GM18517 (cell line): ENCODE measurements at regions not wholly inside any gene's neighbourhood (a gene's known extent, or its start where the extent isn't known, plus 50 kb on each side); places are given as distances from the start of the nearest gene placed in this dataset.

Source experiments
- ATAC-seq: cut with Tn5 transposase; IDR thresholded peaks from one replicate; pipeline ENCODE4 v1.9.1; 2021; ENCODE audit warnings: mild to moderate bottlenecking, moderate library complexity; ENCODE audit not compliant: unreplicated experiment

GRCh38 chr9:13769006-13769405, 489.5 kb upstream of the MPDZ start:
- ATAC-seq, result no peak

- ATAC-seq, result no peak
Measured at GRCh38 chr9:13762209-13762608, 482.7 kb upstream of the MPDZ start.

DNA sequence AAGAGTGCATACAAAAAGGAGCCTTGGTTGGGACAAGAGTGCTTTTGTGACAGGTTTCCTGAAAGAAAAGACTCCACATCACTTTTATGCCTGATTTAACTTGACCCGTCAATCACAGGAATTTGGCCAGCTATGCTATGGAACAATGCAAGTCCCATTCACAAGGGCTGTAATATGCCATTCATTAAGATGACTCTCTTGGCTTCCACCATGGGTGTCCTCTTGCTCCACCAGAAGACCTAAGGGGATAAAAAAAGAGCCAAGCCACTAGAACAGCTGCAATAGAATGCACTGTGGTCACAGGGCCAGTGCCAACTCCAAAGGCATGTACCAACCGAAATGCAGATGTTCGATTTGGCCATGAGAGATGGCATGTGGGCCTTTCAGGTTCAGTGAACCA, 480.1 kb upstream of the MPDZ start:
- no peak for ATAC-seq

DNA sequence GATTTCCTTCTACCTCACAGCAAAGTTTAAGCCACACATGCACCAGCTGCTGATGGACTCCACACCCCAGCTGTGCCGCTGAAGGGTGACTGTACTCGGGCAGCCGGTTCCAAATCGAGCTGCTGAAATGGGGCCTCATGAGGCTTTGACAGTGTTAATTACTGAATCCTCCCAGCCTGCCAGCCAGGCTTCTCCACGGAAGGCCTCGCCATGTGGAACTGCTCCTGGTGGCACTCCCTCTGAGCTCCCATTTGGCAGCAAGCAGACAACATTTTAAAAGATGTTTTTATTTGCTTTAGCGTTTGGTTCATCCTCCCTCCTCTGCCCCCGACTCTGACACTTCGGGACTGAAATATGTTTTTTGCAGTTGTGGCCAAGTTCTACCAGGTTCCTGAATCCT, 479.4 kb upstream of the MPDZ start:
- ATAC-seq, result no peak

DNA sequence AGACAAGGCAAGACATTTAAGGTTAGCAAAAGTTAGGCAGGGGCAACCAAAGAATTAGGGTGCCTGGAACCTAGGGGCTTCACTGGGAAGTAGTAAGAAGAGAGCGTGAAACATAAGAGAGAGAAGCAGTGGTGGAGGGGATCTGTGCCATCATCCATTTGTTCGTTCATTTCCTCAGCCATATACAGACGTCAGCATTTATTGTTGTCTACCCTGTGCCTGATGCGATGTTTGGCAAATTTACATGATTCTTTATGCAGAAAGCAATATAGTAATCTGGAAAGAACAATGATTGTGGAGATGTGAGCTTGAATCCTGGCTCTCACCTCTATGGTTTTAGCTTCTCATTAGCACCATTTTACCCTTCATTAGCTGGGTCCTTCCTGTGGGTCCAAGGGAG, 477.5 kb upstream of the MPDZ start:
- no peak for ATAC-seq

DNA sequence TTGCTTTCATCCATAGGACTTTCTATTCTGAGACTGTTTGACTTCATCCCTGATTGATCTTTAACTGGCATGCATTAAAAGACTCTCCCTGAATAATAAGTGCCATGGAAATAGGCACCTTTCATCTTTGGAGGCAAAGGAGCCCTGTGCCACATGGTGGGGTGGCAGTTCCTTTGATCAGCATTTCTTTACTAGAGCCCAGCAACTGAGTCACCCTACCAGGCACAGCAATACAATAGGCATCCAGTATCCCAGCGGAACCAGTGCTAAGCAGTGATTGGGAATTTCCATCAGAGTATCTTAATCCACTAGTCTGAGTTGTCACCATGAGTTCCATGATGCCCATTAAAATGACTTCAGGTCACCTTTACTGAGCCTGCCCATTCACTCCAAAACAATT, 476.1 kb upstream of the MPDZ start:
- ATAC-seq, result no peak

- ATAC-seq, result no peak
Measured at GRCh38 chr9:13750639-13751038, 471.1 kb upstream of the MPDZ start.

DNA sequence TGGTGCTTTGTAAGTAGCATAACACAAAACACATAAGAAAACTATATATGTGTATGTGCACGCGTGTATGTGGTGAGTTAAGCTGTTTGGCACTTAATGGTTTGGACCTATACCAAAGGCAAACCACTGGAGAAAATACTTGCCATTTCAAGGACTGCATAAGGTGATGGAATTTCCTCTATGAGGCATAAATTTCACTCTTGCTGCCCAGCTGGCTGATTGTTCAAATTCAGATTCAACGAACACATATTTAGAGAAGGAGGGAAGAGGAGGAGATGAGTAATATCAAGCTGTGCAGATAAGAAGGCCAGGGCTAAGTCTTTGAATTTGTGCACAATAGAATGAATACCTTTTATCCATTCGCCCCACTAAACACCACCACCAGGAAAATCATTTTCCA, 470.6 kb upstream of the MPDZ start:
- no peak for ATAC-seq

DNA sequence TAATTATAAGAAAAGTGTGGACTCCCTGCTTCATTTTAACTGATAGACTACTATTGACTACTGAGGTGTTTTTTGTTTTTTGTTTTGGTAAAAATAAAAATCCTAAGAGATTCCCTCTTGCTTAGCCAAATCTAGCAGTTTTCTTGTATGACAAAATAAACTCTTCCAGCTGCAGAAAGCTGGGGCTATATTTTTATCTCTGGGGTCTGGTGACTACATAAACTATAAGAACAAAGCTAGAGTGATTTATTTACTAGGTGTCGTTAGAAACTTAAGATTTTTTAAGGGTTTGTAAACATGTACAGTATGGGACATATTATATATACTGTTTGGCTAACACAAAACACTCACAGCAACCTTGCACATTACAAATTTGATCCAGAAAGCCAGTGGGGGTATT, 467.4 kb upstream of the MPDZ start:
- ATAC-seq, result no peak

DNA sequence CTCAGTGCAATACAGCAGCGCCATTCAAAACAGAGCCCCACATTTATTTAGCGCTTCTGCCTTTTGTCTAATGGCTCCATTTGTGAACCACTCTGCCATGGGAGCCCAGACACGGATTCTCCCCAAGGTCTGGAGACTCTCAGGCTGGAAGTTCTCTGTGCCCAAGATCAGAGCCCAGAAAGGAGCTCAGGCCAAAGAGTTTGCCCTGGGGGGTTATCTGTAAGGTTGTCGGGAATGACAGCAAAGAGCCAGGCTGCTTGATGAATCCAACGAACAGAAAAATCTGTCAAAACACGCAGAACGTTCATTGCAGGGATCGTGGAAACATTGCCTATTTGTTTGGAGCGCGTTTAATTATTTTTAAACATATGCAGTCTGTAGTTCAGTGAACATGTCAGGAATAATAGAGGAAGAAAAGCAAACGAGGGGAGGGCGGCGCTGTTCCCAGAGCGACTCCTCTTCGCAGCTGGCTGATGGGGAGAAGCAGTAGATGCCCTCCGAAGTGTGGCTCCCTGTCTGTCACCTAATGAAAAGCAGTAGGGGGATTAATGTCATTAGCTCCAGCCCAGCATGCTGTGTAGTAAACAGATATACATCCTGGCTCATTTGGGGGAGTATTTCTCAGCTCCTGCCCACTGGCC, 464.9 kb upstream of the MPDZ start:
- no peak for ATAC-seq

DNA sequence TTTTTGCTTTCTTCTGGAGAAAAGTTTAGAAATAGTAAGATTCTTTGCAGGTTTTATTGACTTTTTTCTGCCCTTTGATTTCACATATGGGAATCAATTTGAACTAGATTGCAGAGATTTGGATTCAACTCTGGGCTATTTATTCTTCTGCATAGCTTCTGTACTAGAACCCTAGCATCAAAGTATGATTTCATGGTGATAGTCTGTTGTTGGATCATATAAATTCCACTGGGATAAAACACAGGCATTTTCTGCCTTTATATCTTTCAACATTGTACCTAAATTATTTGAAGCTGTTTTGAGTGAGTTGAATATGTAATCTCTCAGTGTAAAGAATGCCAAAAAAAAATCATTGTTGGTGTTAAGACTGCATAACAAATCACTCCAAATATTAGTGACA, 458.4 kb upstream of the MPDZ start:
- ATAC-seq, result no peak

GRCh38 chr9:13735181-13735580, 455.7 kb upstream of the MPDZ start:
- ATAC-seq, result no peak

- ATAC-seq, result no peak
Measured at GRCh38 chr9:13734601-13735000, 455.1 kb upstream of the MPDZ start.

DNA sequence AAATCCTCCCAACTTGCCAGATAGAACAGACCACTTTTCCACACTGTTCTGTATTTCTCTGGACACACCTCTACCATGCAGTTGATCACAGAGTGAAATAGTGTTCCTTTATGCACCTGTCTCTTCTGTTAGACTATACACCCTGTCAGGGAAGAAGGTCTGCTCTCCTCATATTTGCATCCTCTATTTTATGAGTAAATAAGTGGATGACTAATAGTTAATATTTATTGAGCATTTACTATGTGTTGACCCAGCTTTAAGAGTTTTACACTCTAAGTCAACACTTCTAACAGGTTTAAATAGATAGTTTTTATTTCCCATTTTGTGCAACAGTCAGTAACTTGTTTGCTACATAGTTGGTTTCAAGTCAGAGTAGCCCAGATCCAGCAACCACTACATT, 452.8 kb upstream of the MPDZ start:
- ATAC-seq, result no peak

GRCh38 chr9:13731637-13732036, 452.1 kb upstream of the MPDZ start:
- no peak for ATAC-seq

DNA sequence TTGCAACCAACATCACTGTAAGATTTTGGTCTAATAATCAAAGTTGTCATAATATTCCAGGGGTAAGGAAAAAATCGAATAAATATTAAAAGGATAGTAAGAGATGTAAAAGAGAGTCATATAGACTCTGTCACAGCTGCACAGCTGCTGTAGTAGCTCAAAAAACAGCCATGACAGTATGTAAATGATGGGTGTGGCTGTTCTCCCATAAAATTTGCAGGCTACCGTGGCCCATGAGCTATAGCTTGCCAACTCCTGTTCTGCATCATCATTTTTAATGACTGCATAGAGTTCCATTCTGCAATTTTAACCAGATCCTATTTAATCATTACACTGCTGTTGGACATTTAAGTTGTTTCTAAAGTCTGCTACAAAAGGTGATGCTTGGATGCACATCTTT, 450.5 kb upstream of the MPDZ start:
- ATAC-seq, result no peak

DNA sequence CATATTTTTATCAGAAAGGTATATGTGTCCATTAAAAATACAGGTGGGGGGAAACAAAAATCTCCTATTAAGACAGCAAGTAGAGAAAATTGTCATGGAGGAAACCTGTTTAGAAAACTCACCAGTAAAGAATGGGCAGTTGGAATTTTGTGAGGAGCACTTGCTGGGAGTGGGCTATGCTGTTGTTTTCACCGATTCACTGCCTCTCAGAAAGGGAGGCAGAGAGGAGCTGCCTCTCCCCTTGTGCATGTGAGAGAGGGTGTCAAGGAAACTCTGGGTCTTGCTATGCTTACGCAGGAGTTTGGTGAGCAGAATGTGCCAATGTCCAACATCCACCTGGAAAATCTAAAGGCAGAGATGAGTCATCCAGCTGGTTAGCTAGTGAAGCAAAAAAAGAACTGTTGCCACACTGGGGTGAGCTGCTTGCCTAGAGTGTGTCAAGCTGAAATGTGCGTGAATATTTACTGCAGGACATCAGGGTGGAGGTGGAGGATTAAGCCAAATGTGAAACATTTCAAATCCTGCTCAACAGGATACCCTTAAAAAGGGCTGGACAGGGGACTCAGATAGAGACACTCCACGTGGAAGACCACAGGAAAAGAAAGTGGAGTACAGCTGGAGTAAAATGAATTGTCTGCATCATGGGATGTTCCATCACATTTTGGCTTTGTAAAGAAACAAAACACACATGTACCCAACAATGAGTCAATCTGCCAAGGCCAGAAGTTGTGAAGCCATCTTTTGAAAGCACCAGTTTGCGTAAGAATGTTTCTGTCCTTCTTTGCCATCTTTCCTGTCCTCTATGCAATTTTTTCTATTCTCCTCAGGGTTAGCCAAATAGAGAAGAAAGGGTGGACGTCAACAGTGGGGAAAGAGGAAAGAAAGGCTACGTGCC, 449.7 kb upstream of the MPDZ start:
- no peak for ATAC-seq

GRCh38 chr9:13728131-13728530, 448.6 kb upstream of the MPDZ start:
- ATAC-seq, result no peak

- no peak for ATAC-seq
Measured at GRCh38 chr9:13726746-13727145, 447.3 kb upstream of the MPDZ start.

DNA sequence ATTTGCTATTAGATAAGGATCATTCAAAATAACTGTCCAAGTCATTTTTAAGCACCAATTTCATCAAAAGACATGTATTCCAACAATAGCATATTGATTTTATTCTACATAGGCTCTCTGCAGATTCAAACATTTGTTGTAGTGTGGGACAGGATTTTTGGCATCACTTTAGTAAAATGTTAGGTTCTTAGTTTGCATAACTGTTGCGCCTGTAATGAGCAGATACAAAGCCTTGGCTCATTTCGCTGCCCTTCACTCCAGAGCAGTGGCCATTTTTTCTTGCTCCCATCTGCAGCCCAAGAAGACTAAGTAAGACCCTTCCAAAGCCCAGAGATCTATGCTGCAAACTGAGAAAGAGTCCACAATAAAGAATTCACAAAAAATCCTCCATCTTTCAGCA, 446.0 kb upstream of the MPDZ start:
- no peak for ATAC-seq

- no peak for ATAC-seq
Measured at GRCh38 chr9:13721481-13722235, 442.2 kb upstream of the MPDZ start.
